H1 (cell line): ENCODE measurements at regions not wholly inside any gene's neighbourhood (a gene's known extent, or its start where the extent isn't known, plus 50 kb on each side); places are given as distances from the start of the nearest gene placed in this dataset.

ENCODE experiments used
- CTCF ChIA-PET: fragments of 300-600 bp; sonication (Branson Sonifier 250); formaldehyde crosslinking; loops from one replicate; lab custom pipeline; 2021; ENCODE audit not compliant: partially characterized antibody; lab: Charles Lee
- POLR2A ChIA-PET: fragments of 300-600 bp; sonication (Branson Sonifier 250); formaldehyde crosslinking; loops from one replicate; lab custom pipeline; 2021; ENCODE audit warnings: inconsistent platforms; ENCODE audit not compliant: partially characterized antibody; lab: Charles Lee
- DNase-seq, 2 experiments: peaks; one replicate each; pipeline versions ENCODE4 v3.0.0 to v3.0.0-alpha.2; 2010 to 2022; ENCODE audit warnings: low spot score in 2 of 2, low read depth in 1 of 2, mixed read lengths in 1 of 2
- FAIRE-seq: peaks from 2 replicates; lab custom pipeline; 2011; peaks lifted over from hg19 to GRCh38; lab: Jason Lieb, UNC
- H2AFZ ChIP-seq: 2 replicates; pipeline ENCODE4 v1.8.1; 2012; ENCODE audit warnings: low read length, inconsistent platforms
- H2AK5ac ChIP-seq: 2 replicates; pipeline ENCODE4 v1.6.1; 2013; ENCODE audit warnings: low read depth, low read length
- H2BK120ac ChIP-seq: replicated peaks from 2 replicates; pipeline ENCODE3; 2013; ENCODE audit warnings: low read depth, low read length, inconsistent platforms
- H2BK12ac ChIP-seq: 2 replicates; pipeline ENCODE4 v1.6.1; 2013; ENCODE audit warnings: low read depth, low read length
- H2BK15ac ChIP-seq: 2 replicates; pipeline ENCODE4 v1.6.1; 2013; ENCODE audit warnings: low read length
- H2BK20ac ChIP-seq: 2 replicates; pipeline ENCODE4 v1.6.1; 2013; ENCODE audit warnings: low read length
- H2BK5ac ChIP-seq: 2 replicates; pipeline ENCODE4 v1.6.1; 2013; ENCODE audit warnings: low read depth, low read length
- H3K14ac ChIP-seq: 2 replicates; pipeline ENCODE4 v1.6.1; 2013; ENCODE audit warnings: inconsistent platforms; ENCODE audit not compliant: insufficient read length
- H3K18ac ChIP-seq: 2 replicates; pipeline ENCODE4 v1.6.1; 2013; ENCODE audit warnings: low read length; ENCODE audit errors: extremely low read depth
- H3K23ac ChIP-seq: 2 replicates; pipeline ENCODE4 v1.6.1; 2013; ENCODE audit warnings: inconsistent platforms; ENCODE audit not compliant: insufficient read length
- H3K23me2 ChIP-seq: 2 replicates; pipeline ENCODE4 v1.6.1; 2013; ENCODE audit warnings: low read depth, low read length
- H3K27ac ChIP-seq: 2 replicates; pipeline ENCODE4 v1.6.1; 2011; ENCODE audit warnings: low read depth, low read length, inconsistent platforms
- H3K27me3 ChIP-seq, 4 experiments: replicated peaks in 1 of 4; 1 replicate in 1 of 4; 2 replicates in 3 of 4; pipeline versions ENCODE4 v1.6.1 to v1.8.1; 2011 to 2013; ENCODE audit warnings: low read length in 3 of 4, mild to moderate bottlenecking in 3 of 4, inconsistent platforms in 2 of 4, mixed read lengths in 2 of 4, moderate library complexity in 1 of 4; ENCODE audit not compliant: control insufficient read depth in 3 of 4, insufficient read depth in 3 of 4; ENCODE audit errors: extremely low read depth in 1 of 4
- H3K36me3 ChIP-seq, 4 experiments: 2 replicates each; pipeline versions ENCODE4 v1.6.1 to v1.8.1; 2011 to 2013; ENCODE audit warnings: mild to moderate bottlenecking in 4 of 4, low read length in 3 of 4, moderate library complexity in 2 of 4, control low read depth in 1 of 4, inconsistent platforms in 1 of 4; ENCODE audit not compliant: insufficient read depth in 4 of 4, control insufficient read depth in 2 of 4
- H3K4ac ChIP-seq: replicated peaks from 2 replicates; pipeline ENCODE3; 2013; ENCODE audit warnings: low read length, low read depth, mixed read lengths, inconsistent platforms; ENCODE audit not compliant: insufficient read length
- H3K4me1 ChIP-seq, 4 experiments: replicated peaks in 1 of 4; 1 replicate in 1 of 4; 2 replicates in 3 of 4; pipeline versions ENCODE4 v1.6.1 to v1.8.1; 2011 to 2013; ENCODE audit warnings: low read length in 3 of 4, inconsistent platforms in 2 of 4, mixed read lengths in 1 of 4; ENCODE audit not compliant: insufficient read depth in 4 of 4, control insufficient read depth in 3 of 4
- H3K4me2 ChIP-seq, 2 experiments: 2 replicates each; pipeline versions ENCODE4 v1.6.1 to v1.8.1; 2011 to 2013; ENCODE audit warnings: low read depth in 2 of 2, low read length in 2 of 2, control low read depth in 1 of 2, inconsistent platforms in 1 of 2, mild to moderate bottlenecking in 1 of 2; ENCODE audit not compliant: insufficient read depth in 1 of 2
- H3K4me3 ChIP-seq, 4 experiments: fragments of 200-600, 300-600 bp in 1 of 4; sonication (generic), shearing (Covaris generic), sonication (Bioruptor Twin) in 1 of 4; 2 replicates each; pipeline versions ENCODE4 v1.5.1 to v1.8.1; 2011 to 2016; ENCODE audit warnings: low read length in 4 of 4, low read depth in 3 of 4, control low read depth in 2 of 4, inconsistent platforms in 2 of 4, mild to moderate bottlenecking in 2 of 4, mixed read lengths in 1 of 4, moderate library complexity in 1 of 4; ENCODE audit not compliant: insufficient read depth in 2 of 4; ENCODE audit errors: extremely low read depth in 1 of 4
- H3K56ac ChIP-seq: replicated peaks from 2 replicates; pipeline ENCODE3; 2013; ENCODE audit warnings: low read depth, mild to moderate bottlenecking, mixed read lengths, low read length, inconsistent platforms; ENCODE audit not compliant: insufficient read length
- H3K79me1 ChIP-seq: 2 replicates; pipeline ENCODE4 v1.6.1; 2013; ENCODE audit warnings: low read depth, low read length, control low read depth
- H3K79me2 ChIP-seq, 2 experiments: 2 replicates each; pipeline versions ENCODE4 v1.6.1 to v1.8.1; 2012 to 2013; ENCODE audit warnings: low read length in 2 of 2, mild to moderate bottlenecking in 2 of 2, inconsistent platforms in 1 of 2; ENCODE audit not compliant: insufficient read depth in 2 of 2, control insufficient read depth in 1 of 2
- H3K9ac ChIP-seq, 4 experiments: replicated peaks in 1 of 4; 1 replicate in 1 of 4; 2 replicates in 3 of 4; pipeline versions ENCODE4 v1.6.1 to v1.8.1; 2011 to 2013; ENCODE audit warnings: low read depth in 3 of 4, low read length in 3 of 4, control low read depth in 2 of 4, mild to moderate bottlenecking in 2 of 4, moderate library complexity in 2 of 4, inconsistent platforms in 1 of 4; ENCODE audit errors: extremely low read depth in 1 of 4
- H3K9me3 ChIP-seq, 2 experiments: 2 replicates each; pipeline versions ENCODE4 v1.6.1 to v1.8.1; 2012 to 2013; ENCODE audit warnings: mild to moderate bottlenecking in 2 of 2, moderate library complexity in 2 of 2, control low read depth in 1 of 2, inconsistent platforms in 1 of 2, low read depth in 1 of 2, low read length in 1 of 2, mixed read lengths in 1 of 2; ENCODE audit not compliant: insufficient read depth in 2 of 2
- H4K20me1 ChIP-seq, 2 experiments: replicated peaks in 1 of 2; 2 replicates each; pipeline versions ENCODE3 to v1.8.1; 2011 to 2013; ENCODE audit warnings: inconsistent platforms in 2 of 2, low read length in 2 of 2, mild to moderate bottlenecking in 1 of 2; ENCODE audit not compliant: insufficient read depth in 2 of 2, control insufficient read depth in 1 of 2
- H4K5ac ChIP-seq: 2 replicates; pipeline ENCODE4 v1.6.1; 2013; ENCODE audit warnings: low read length, low read depth, mixed read lengths, inconsistent platforms; ENCODE audit not compliant: insufficient read length
- H4K8ac ChIP-seq: 2 replicates; pipeline ENCODE4 v1.8.0; 2013; ENCODE audit warnings: mild to moderate bottlenecking, moderate library complexity, low read length, inconsistent platforms; ENCODE audit not compliant: insufficient read depth; ENCODE audit errors: extremely low read depth
- H4K91ac ChIP-seq: replicated peaks from 2 replicates; pipeline ENCODE3; 2013; ENCODE audit warnings: low read length, mixed read lengths, inconsistent platforms; ENCODE audit not compliant: insufficient read length
- BCL11A ChIP-seq, 2 experiments: IDR thresholded peaks; one replicate each; pipeline ENCODE4 v1.6.1; 2011; ENCODE audit warnings: low read depth in 2 of 2, low read length in 2 of 2, mild to moderate bottlenecking in 2 of 2
- CBX8 ChIP-seq: fragments of 300-800, 300-1000 bp; sonication (generic); IDR thresholded peaks from 2 replicates; pipeline ENCODE4 v1.7.1; 2016; ENCODE audit warnings: low read depth, low read length, borderline replicate concordance
- CTCF ChIP-seq, 3 experiments: IDR thresholded peaks; 1 replicate in 2 of 3; 2 replicates in 1 of 3; pipeline versions ENCODE4 v1.5.1 to v1.6.1; 2011; ENCODE audit warnings: low read length in 3 of 3, mild to moderate bottlenecking in 3 of 3, inconsistent platforms in 2 of 3, low read depth in 1 of 3, moderate library complexity in 1 of 3; ENCODE audit not compliant: insufficient read depth in 1 of 3; ENCODE audit errors: control extremely low read depth in 1 of 3
- HDAC2 ChIP-seq, 2 experiments: fragments of 300-600 bp in 1 of 2; sonication (generic) in 1 of 2; IDR thresholded peaks; 2 replicates each; pipeline ENCODE4 v1.6.1; 2011 to 2012; ENCODE audit warnings: low read depth in 2 of 2, low read length in 2 of 2, mild to moderate bottlenecking in 2 of 2, moderate library complexity in 2 of 2, borderline replicate concordance in 1 of 2, inconsistent platforms in 1 of 2
- RAD21 ChIP-seq, 2 experiments: IDR thresholded peaks in 1 of 2; conservative IDR thresholded peaks in 1 of 2; 2 replicates each; pipeline ENCODE4 v1.6.1; 2011; ENCODE audit warnings: low read depth in 2 of 2, low read length in 2 of 2, improper control_type of control experiment in 1 of 2, inconsistent platforms in 1 of 2, mild to moderate bottlenecking in 1 of 2, moderate library complexity in 1 of 2
- WGBS, 2 experiments: shearing (Covaris generic) in 1 of 2; methylation state at CpG; one replicate each; pipeline versions ENCODE4 v1.1.6 to v1.1.7; 2013 to 2015; ENCODE audit warnings: low lambda C conversion rate in 2 of 2, mixed read lengths in 2 of 2, inconsistent platforms in 1 of 2, low coverage in 1 of 2, missing lambda C conversion rate in 1 of 2; ENCODE audit not compliant: insufficient replicate concordance in 2 of 2, insufficient coverage in 1 of 2, insufficient read length in 1 of 2; ENCODE audit errors: extremely low coverage in 1 of 2, missing lambda C conversion rate in 1 of 2; 5-methylcytosine and 5-hydroxymethylcytosine counted together
- TF ChIP-seq, protein P1 (sequence below): IDR thresholded peaks from 2 replicates; pipeline ENCODE4 v1.6.1; 2012; ENCODE audit warnings: inconsistent platforms

DNA sequence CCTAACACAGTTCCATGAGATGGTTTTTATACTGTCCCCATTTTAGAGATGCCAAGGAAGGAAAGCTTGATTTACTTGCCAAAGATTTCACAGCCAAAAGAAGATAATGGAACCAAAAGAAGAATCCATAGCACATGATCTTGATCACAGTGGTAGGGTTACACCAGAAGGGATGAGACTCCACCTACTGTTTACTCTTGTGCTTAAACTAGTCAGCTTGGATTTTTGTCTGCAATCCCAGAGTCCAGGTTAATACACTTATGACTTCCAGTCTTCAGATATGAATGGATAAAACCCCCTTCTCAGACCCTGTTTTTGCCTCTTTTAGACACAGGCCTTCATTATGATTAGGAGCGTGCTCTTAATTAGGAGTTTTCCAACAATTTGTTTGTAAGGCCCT, 454.2 kb downstream of the AEBP2 start:
- Histone ChIP-seq H4K5ac (no peak overlapping the region), H4K20me1 (no peaks in the 10 kb centered on the region), H3K23ac (no peak overlapping the region), H2BK15ac (no peak overlapping the region), H3K27me3 (no peaks in the 10 kb centered on the region), H4K8ac (no peak overlapping the region), H3K79me1 (no peaks in the 10 kb centered on the region), H3K4me3 (no peak overlapping the region), H3K36me3 (no peaks in the 10 kb centered on the region), H2BK12ac (no peak overlapping the region), H3K4ac (no peak overlapping the region), H3K23me2 (no peaks in the 10 kb centered on the region; the same call in 1 of the 2 replicates), H3K9me3 (no peaks in the 10 kb centered on the region; a peak in 1 of 4 replicates), H3K14ac (no peak overlapping the region), H2BK120ac (no peak overlapping the region), H3K27ac (no peak overlapping the region), H3K9ac (no peak overlapping the region), H3K79me2 (no peaks in the 10 kb centered on the region), H4K91ac (no peak overlapping the region), H3K18ac (no peak overlapping the region), H2AFZ (no peak overlapping the region), H2AK5ac (no peak overlapping the region), H3K4me1 (no peaks in the 10 kb centered on the region), H2BK5ac (no peak overlapping the region), H3K4me2 (no peak overlapping the region), H3K56ac (no peak overlapping the region), H2BK20ac (no peak overlapping the region)
- TF ChIP-seq HDAC2 (IDR thresholded peaks at IDR 0.05; ENCODE audit: borderline replicate concordance in 1 of 2, low read depth in 2 of 2, low read length in 2 of 2) (no peak), BCL11A (IDR thresholded peaks at IDR 0.05; ENCODE audit: low read depth in 2 of 2, low read length in 2 of 2) (no peak), CTCF (IDR thresholded peaks at IDR 0.05; ENCODE audit: control extremely low read depth in 1 of 3, insufficient read depth in 1 of 3, low read depth in 1 of 3, low read length in 3 of 3) (peak in 2 of 3 experiments; percentile 5 to 26; a peak in 2 of 4 replicates), RAD21 (IDR thresholded peaks at IDR 0.05 in 1 of 2, conservative IDR thresholded peaks at IDR 0.05 in 1 of 2; ENCODE audit: low read depth in 2 of 2, low read length in 2 of 2) (peak; percentile 30 to 56; a peak in 3 of 4 replicates), CBX8 (no peak)
- TF ChIP-seq, protein P1, sequence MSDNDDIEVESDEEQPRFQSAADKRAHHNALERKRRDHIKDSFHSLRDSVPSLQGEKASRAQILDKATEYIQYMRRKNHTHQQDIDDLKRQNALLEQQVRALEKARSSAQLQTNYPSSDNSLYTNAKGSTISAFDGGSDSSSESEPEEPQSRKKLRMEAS, result no peak
- 92% methylated on average over 1 of the region's 1 CpG; no CpG with 5 or more reads in 1 of the 2 experiments for WGBS, 2 experiments
- CTCF ChIA-PET, result interaction anchor here (0.6 to 3.1 kb wide), 10 partner anchors 10 to 544 kb away, joined by 3 to 10 read pairs (median 4); no protein-coding TSS in a partner anchor
- FAIRE-seq, result no peak
- DNase-seq, result no peak
- POLR2A ChIA-PET, result no interaction called here
